ENCODE measurements at regions not wholly inside any gene's neighbourhood (a gene's known extent, or its start where the extent isn't known, plus 50 kb on each side); places are given as distances from the start of the nearest gene placed in this dataset.

DNA sequence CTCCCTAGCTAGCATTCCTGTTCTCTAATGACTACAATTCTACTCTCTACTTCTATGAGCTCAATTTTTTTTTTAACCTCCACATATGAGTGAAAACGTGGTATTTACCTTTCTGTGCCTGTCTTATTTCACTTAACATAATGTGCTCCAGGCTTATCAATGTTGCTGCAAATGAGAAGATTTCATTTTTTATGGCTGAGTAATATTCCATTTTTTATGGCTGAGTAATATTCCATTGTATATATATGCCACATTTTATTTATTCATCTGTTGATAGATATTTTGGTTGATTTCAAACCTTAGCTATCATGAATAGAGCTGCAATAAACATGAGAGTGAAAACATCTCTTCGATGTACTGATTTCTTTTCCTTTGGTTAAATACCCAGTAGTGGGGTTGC is 159.6 kb upstream of the TPK1 start:
- H3K4me3 ChIP-seq (ENCODE audit: low read depth, low read length, poor library complexity, severe bottlenecking): no peak overlapping the region
- TF ChIP-seq CTCF (conservative IDR thresholded peaks at IDR 0.05; ENCODE audit: low read length): no peak
- TF ChIP-seq EZH2phosphoT487 (IDR thresholded peaks at IDR 0.05; ENCODE audit: borderline replicate concordance, low read depth, low read length): no peak
- intact Hi-C loops (cut with micrococcal nuclease; ENCODE audit: unreplicated experiment): no loop called here
- no peaks in the 10 kb centered on the region for H3K79me2 ChIP-seq (ENCODE audit: insufficient read depth, low read depth, low read length)
- H2AFZ ChIP-seq (ENCODE audit: low read length): no peak overlapping the region
- POLR2A ChIA-PET: interaction anchor here (0.6 kb wide), 1 partner anchor 1541 kb away, joined by 3 read pairs; no protein-coding TSS in a partner anchor
- no peaks in the 10 kb centered on the region for H3K9me3 ChIP-seq (ENCODE audit: low read length)
- no TSS peak for BruUV-seq (replicated peaks)
- no peaks in the 10 kb centered on the region for H3K9me2 ChIP-seq (ENCODE audit: insufficient read depth, low read length)
- H4K20me1 ChIP-seq (ENCODE audit: insufficient read depth, low read length): no peaks in the 10 kb centered on the region
- DNase-seq (ENCODE audit: low spot score): no peak
- CTCF ChIA-PET (ENCODE audit: unreplicated experiment): no interaction called here
- H3K4me1 ChIP-seq (ENCODE audit: insufficient read depth, low read length, poor library complexity, severe bottlenecking): no peaks in the 10 kb centered on the region
- no peak overlapping the region for H3K27ac ChIP-seq (ENCODE audit: low read depth, low read length, poor library complexity, severe bottlenecking)
- H3K36me3 ChIP-seq (ENCODE audit: insufficient read depth, low read length): no peaks in the 10 kb centered on the region
- no peak overlapping the region for H3K4me2 ChIP-seq (ENCODE audit: low read length)

DNA sequence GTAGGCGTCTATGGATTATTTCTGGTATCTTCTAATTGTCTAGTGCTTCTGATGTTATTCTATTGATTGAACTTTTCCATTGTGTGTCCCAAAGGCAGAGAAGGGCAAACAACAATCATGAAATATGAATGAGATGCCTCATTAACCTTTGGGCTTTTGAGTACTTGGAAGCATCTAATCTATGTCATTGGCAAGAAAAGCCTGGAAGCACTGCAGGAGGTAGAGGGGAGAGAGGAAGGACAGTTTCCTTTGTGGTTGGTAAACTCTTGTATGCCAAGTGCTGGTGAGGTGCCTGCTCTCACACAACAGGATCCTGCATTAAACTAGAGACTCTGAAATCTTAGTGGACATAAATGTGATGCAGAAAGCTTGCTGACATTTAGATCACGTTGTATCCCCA is 155.2 kb upstream of the TPK1 start:
- Histone ChIP-seq H3K27ac (ENCODE audit: low read depth, low read length, poor library complexity, severe bottlenecking) (no peak overlapping the region), H4K20me1 (ENCODE audit: insufficient read depth, low read length) (no peaks in the 10 kb centered on the region), H3K9me3 (ENCODE audit: low read length) (no peaks in the 10 kb centered on the region), H3K79me2 (ENCODE audit: insufficient read depth, low read depth, low read length) (no peaks in the 10 kb centered on the region), H3K36me3 (ENCODE audit: insufficient read depth, low read length) (no peaks in the 10 kb centered on the region), H3K4me3 (ENCODE audit: low read depth, low read length, poor library complexity, severe bottlenecking) (no peak overlapping the region), H3K4me1 (ENCODE audit: insufficient read depth, low read length, poor library complexity, severe bottlenecking) (no peaks in the 10 kb centered on the region), H3K4me2 (ENCODE audit: low read length) (no peak overlapping the region), H2AFZ (ENCODE audit: low read length) (no peak overlapping the region), H3K9me2 (ENCODE audit: insufficient read depth, low read length) (no peaks in the 10 kb centered on the region)
- intact Hi-C loops (cut with micrococcal nuclease; ENCODE audit: unreplicated experiment): no loop called here
- CTCF ChIA-PET (ENCODE audit: unreplicated experiment): no interaction called here
- TF ChIP-seq EZH2phosphoT487 (IDR thresholded peaks at IDR 0.05; ENCODE audit: borderline replicate concordance, low read depth, low read length) (no peak), CTCF (conservative IDR thresholded peaks at IDR 0.05; ENCODE audit: low read length) (no peak)
- DNase-seq (ENCODE audit: low spot score): no peak
- no TSS peak for BruUV-seq (replicated peaks)
- POLR2A ChIA-PET: interaction anchor here (0.7 kb wide), 1 partner anchor 777 kb away, joined by 3 read pairs; no protein-coding TSS in a partner anchor

GRCh38 chr7:144987686-144988085 is 151.8 kb upstream of the TPK1 start:
- POLR2A ChIA-PET: no interaction called here
- Histone ChIP-seq H3K4me1 (ENCODE audit: insufficient read depth, low read length, poor library complexity, severe bottlenecking) (no peaks in the 10 kb centered on the region), H3K9me2 (ENCODE audit: insufficient read depth, low read length) (no peaks in the 10 kb centered on the region), H2AFZ (ENCODE audit: low read length) (no peak overlapping the region), H3K79me2 (ENCODE audit: insufficient read depth, low read depth, low read length) (no peaks in the 10 kb centered on the region), H3K27ac (ENCODE audit: low read depth, low read length, poor library complexity, severe bottlenecking) (no peak overlapping the region), H3K4me2 (ENCODE audit: low read length) (no peak overlapping the region), H4K20me1 (ENCODE audit: insufficient read depth, low read length) (no peaks in the 10 kb centered on the region), H3K4me3 (ENCODE audit: low read depth, low read length, poor library complexity, severe bottlenecking) (no peak overlapping the region), H3K36me3 (ENCODE audit: insufficient read depth, low read length) (no peaks in the 10 kb centered on the region), H3K9me3 (ENCODE audit: low read length) (no peaks in the 10 kb centered on the region)
- no peak for DNase-seq (ENCODE audit: low spot score)
- TF ChIP-seq CTCF (conservative IDR thresholded peaks at IDR 0.05; ENCODE audit: low read length) (no peak), EZH2phosphoT487 (IDR thresholded peaks at IDR 0.05; ENCODE audit: borderline replicate concordance, low read depth, low read length) (no peak)
- BruUV-seq (replicated peaks): no TSS peak
- intact Hi-C loops (cut with micrococcal nuclease; ENCODE audit: unreplicated experiment): no loop called here
- CTCF ChIA-PET (ENCODE audit: unreplicated experiment): no interaction called here

All from OCI-LY7 (cell line).